ENCODE measurements at regions not wholly inside any gene's neighbourhood (a gene's known extent, or its start where the extent isn't known, plus 50 kb on each side); places are given as distances from the start of the nearest gene placed in this dataset.

GRCh38 chr9:97237951-97238889 is 69.2 kb upstream of the CCDC180 start (continued):
- TF ChIP-seq, protein P1, sequence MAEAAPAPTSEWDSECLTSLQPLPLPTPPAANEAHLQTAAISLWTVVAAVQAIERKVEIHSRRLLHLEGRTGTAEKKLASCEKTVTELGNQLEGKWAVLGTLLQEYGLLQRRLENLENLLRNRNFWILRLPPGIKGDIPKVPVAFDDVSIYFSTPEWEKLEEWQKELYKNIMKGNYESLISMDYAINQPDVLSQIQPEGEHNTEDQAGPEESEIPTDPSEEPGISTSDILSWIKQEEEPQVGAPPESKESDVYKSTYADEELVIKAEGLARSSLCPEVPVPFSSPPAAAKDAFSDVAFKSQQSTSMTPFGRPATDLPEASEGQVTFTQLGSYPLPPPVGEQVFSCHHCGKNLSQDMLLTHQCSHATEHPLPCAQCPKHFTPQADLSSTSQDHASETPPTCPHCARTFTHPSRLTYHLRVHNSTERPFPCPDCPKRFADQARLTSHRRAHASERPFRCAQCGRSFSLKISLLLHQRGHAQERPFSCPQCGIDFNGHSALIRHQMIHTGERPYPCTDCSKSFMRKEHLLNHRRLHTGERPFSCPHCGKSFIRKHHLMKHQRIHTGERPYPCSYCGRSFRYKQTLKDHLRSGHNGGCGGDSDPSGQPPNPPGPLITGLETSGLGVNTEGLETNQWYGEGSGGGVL (tag by site-specific recombination; IDR thresholded peaks at IDR 0.05) = peak; percentile 27; the same call in 1 of the 2 replicates
- TF ChIP-seq PRDM1 (tag by site-specific recombination; IDR thresholded peaks at IDR 0.05) (no peak), IKZF3 (tag by site-specific recombination; IDR thresholded peaks at IDR 0.05) (peak; percentile 84), ZBTB17 (tag by site-specific recombination; IDR thresholded peaks at IDR 0.05) (peak; percentile 78), GLIS1 (tag by site-specific recombination; IDR thresholded peaks at IDR 0.05) (peak; percentile 64), ZEB2 (tag by site-specific recombination; IDR thresholded peaks at IDR 0.05) (peak; percentile 68; the same call in 1 of the 2 replicates), ZNF10 (tag by site-specific recombination; IDR thresholded peaks at IDR 0.05) (peak; percentile 96), ZNF426 (tag by site-specific recombination; IDR thresholded peaks at IDR 0.05) (no peak), ZNF214 (tag by site-specific recombination; IDR thresholded peaks at IDR 0.05; ENCODE audit: borderline replicate concordance) (no peak), ZNF530 (tag by site-specific recombination; IDR thresholded peaks at IDR 0.05; ENCODE audit: low read depth) (no peak), ZNF335 (tag by site-specific recombination; conservative IDR thresholded peaks at IDR 0.05) (peak; percentile 82), ZBTB7A (tag by site-specific recombination; IDR thresholded peaks at IDR 0.05; ENCODE audit: low read depth) (no peak), ZNF24 (tag by site-specific recombination; IDR thresholded peaks at IDR 0.05) (no peak)
- TF ChIP-seq, protein P2, sequence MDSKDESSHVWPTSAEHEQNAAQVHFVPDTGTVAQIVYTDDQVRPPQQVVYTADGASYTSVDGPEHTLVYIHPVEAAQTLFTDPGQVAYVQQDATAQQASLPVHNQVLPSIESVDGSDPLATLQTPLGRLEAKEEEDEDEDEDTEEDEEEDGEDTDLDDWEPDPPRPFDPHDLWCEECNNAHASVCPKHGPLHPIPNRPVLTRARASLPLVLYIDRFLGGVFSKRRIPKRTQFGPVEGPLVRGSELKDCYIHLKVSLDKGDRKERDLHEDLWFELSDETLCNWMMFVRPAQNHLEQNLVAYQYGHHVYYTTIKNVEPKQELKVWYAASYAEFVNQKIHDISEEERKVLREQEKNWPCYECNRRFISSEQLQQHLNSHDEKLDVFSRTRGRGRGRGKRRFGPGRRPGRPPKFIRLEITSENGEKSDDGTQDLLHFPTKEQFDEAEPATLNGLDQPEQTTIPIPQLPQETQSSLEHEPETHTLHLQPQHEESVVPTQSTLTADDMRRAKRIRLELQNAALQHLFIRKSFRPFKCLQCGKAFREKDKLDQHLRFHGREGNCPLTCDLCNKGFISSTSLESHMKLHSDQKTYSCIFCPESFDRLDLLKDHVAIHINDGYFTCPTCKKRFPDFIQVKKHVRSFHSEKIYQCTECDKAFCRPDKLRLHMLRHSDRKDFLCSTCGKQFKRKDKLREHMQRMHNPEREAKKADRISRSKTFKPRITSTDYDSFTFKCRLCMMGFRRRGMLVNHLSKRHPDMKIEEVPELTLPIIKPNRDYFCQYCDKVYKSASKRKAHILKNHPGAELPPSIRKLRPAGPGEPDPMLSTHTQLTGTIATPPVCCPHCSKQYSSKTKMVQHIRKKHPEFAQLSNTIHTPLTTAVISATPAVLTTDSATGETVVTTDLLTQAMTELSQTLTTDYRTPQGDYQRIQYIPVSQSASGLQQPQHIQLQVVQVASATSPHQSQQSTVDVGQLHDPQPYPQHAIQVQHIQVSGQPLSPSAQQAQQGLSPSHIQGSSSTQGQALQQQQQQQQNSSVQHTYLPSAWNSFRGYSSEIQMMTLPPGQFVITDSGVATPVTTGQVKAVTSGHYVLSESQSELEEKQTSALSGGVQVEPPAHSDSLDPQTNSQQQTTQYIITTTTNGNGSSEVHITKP (tag by site-specific recombination; IDR thresholded peaks at IDR 0.05) = peak; percentile 61
- TF ChIP-seq, protein P3, sequence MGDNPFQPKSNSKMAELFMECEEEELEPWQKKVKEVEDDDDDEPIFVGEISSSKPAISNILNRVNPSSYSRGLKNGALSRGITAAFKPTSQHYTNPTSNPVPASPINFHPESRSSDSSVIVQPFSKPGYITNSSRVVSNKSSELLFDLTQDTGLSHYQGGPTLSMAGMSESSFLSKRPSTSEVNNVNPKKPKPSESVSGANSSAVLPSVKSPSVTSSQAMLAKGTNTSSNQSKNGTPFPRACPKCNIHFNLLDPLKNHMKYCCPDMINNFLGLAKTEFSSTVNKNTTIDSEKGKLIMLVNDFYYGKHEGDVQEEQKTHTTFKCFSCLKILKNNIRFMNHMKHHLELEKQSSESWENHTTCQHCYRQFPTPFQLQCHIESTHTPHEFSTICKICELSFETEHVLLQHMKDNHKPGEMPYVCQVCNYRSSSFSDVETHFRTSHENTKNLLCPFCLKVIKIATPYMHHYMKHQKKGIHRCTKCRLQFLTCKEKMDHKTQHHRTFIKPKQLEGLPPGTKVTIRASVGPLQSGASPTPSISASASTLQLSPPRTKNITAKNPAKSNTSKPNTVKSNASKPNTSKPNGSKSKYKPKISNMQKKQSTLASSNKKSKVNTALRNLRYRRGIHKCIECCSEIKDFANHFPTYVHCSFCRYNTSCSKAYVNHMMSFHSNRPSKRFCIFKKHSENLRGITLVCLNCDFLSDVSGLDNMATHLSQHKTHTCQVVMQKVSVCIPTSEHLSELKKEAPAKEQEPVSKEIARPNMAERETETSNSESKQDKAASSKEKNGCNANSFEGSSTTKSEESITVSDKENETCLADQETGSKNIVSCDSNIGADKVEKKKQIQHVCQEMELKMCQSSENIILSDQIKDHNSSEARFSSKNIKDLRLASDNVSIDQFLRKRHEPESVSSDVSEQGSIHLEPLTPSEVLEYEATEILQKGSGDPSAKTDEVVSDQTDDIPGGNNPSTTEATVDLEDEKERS (tag by site-specific recombination; IDR thresholded peaks at IDR 0.05) = no peak

DNA sequence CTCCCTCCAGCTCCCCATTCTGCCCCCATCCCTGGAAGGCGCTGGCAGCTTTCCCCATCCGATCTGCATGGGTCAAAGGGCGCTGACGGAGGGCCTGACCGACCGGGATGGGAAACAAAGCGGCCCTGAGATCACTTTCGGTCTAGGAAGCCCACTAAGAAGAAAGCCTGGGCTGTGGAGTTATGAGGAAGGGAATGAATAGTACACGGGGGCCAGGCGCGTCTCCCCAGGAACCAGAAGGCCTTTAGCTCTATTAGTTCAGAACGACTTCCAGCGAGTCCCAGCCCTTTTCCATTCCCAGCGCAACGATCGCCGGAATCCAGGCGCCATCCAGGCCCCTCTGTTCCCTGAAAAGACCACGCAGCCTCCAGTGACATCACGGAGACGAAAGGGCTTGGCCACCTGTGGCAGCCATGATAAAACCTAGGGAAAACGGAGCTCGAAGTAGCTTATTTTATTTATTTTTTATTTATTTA is 70.1 kb upstream of the CCDC180 start:
- ChIA-PET CTCF (interaction anchor here (0.5 to 1.1 kb wide), 3 partner anchors 10 to 378 kb away, joined by 3 to 4 read pairs (median 4); no protein-coding TSS in a partner anchor), POLR2A (interaction anchor here (1.1 to 2.2 kb wide), 5 partner anchors 10 to 383 kb away, joined by 3 to 19 read pairs (median 5); partner anchors contain the start of genes CTSV and ZNF782)

More for the DNA sequence above, 70.1 kb upstream of the CCDC180 start:
- Histone ChIP-seq H3K9me3 (ENCODE audit: control insufficient read depth, insufficient read depth, low read depth, low read length) (no peaks in the 10 kb centered on the region), H3K27ac (ENCODE audit: extremely low read depth, low read depth, low read length) (peak overlapping the region; percentile 89; the same call in 1 of the 2 replicates), H3K36me3 (ENCODE audit: control insufficient read depth in 2 of 2, insufficient read depth in 1 of 2, low read length in 2 of 2) (peaks cover 0 to 3% of the 10 kb centered on the region in 2 experiments; a peak in 1 of 3 replicates), H3K4me3 (ENCODE audit: low read depth, low read length) (peak overlapping the region; percentile 19), H3K4me1 (ENCODE audit: control insufficient read depth, insufficient read depth, low read length) (0 out of 2 replicates have a peak, but pooled peaks cover 5% of the 10 kb centered on the region)
- TF ChIP-seq, protein P4, sequence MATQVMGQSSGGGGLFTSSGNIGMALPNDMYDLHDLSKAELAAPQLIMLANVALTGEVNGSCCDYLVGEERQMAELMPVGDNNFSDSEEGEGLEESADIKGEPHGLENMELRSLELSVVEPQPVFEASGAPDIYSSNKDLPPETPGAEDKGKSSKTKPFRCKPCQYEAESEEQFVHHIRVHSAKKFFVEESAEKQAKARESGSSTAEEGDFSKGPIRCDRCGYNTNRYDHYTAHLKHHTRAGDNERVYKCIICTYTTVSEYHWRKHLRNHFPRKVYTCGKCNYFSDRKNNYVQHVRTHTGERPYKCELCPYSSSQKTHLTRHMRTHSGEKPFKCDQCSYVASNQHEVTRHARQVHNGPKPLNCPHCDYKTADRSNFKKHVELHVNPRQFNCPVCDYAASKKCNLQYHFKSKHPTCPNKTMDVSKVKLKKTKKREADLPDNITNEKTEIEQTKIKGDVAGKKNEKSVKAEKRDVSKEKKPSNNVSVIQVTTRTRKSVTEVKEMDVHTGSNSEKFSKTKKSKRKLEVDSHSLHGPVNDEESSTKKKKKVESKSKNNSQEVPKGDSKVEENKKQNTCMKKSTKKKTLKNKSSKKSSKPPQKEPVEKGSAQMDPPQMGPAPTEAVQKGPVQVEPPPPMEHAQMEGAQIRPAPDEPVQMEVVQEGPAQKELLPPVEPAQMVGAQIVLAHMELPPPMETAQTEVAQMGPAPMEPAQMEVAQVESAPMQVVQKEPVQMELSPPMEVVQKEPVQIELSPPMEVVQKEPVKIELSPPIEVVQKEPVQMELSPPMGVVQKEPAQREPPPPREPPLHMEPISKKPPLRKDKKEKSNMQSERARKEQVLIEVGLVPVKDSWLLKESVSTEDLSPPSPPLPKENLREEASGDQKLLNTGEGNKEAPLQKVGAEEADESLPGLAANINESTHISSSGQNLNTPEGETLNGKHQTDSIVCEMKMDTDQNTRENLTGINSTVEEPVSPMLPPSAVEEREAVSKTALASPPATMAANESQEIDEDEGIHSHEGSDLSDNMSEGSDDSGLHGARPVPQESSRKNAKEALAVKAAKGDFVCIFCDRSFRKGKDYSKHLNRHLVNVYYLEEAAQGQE (tag by site-specific recombination; IDR thresholded peaks at IDR 0.05) = no peak
- no peak for TF ChIP-seq HIC1 (tag by site-specific recombination; IDR thresholded peaks at IDR 0.05)
- TF ChIP-seq ZNF785 (tag by site-specific recombination; IDR thresholded peaks at IDR 0.05) = no peak
- TF ChIP-seq KLF16 (tag by site-specific recombination; IDR thresholded peaks at IDR 0.05) = no peak
- TF ChIP-seq ZNF202 (tag by site-specific recombination; IDR thresholded peaks at IDR 0.05; ENCODE audit: borderline replicate concordance) = 0 out of 2 replicates have a peak, but pooled peaks have one; percentile 4
